ENCODE measurements at regions not wholly inside any gene's neighbourhood (a gene's known extent, or its start where the extent isn't known, plus 50 kb on each side); places are given as distances from the start of the nearest gene placed in this dataset.

GRCh38 chr9:15361737-15362136, 54.7 kb upstream of the TTC39B start:
- no peak for TF ChIP-seq CTCF (conservative IDR thresholded peaks at IDR 0.05; ENCODE audit: low read length)
- TF ChIP-seq EZH2phosphoT487 (IDR thresholded peaks at IDR 0.05; ENCODE audit: borderline replicate concordance, low read depth, low read length), result no peak
